NCI-H2029 treated with DMSO at 0.1 percent for 48 hours (cell line): ENCODE measurements at regions not wholly inside any gene's neighbourhood (a gene's known extent, or its start where the extent isn't known, plus 50 kb on each side); places are given as distances from the start of the nearest gene placed in this dataset.

Source experiments
- DNase-seq: peaks from one replicate; lab custom pipeline; 2025; lab: John Stamatoyannopoulos, UW

GRCh38 chr10:4775808-4776207, 50.2 kb upstream of the AKR1E2 start:
- DNase-seq, result no peak

GRCh38 chr10:4772202-4772570, 53.8 kb upstream of the AKR1E2 start:
- DNase-seq, result no peak

GRCh38 chr10:4771554-4772201, 54.3 kb upstream of the AKR1E2 start:
- DNase-seq, result no peak

GRCh38 chr10:4770801-4771553, 55.0 kb upstream of the AKR1E2 start:
- no peak for DNase-seq

GRCh38 chr10:4768416-4768815, 57.6 kb upstream of the AKR1E2 start:
- no peak for DNase-seq

- DNase-seq, result no peak
Observed at GRCh38 chr10:4767033-4767814, 58.8 kb upstream of the AKR1E2 start.

- no peak for DNase-seq
Observed at GRCh38 chr10:4766454-4766853, 59.6 kb upstream of the AKR1E2 start.

GRCh38 chr10:4765428-4765827, 60.6 kb upstream of the AKR1E2 start:
- DNase-seq, result no peak

GRCh38 chr10:4763960-4764428, 62.0 kb upstream of the AKR1E2 start:
- DNase-seq, result no peak

- no peak for DNase-seq
Observed at GRCh38 chr10:4763513-4763912, 62.5 kb upstream of the AKR1E2 start.

- DNase-seq, result no peak
Observed at GRCh38 chr10:4758256-4758655, 67.8 kb upstream of the AKR1E2 start.

- no peak for DNase-seq
Observed at GRCh38 chr10:4755286-4755989, 70.6 kb upstream of the AKR1E2 start.

- no peak for DNase-seq
Observed at GRCh38 chr10:4754143-4754542, 71.9 kb upstream of the AKR1E2 start.

GRCh38 chr10:4751211-4751610, 74.8 kb upstream of the AKR1E2 start:
- DNase-seq, result no peak

- DNase-seq, result no peak
Observed at GRCh38 chr10:4749271-4749574, 76.8 kb upstream of the AKR1E2 start.

- no peak for DNase-seq
Observed at GRCh38 chr10:4748491-4749270, 77.3 kb upstream of the AKR1E2 start.

GRCh38 chr10:4742217-4742616, 83.8 kb upstream of the AKR1E2 start:
- no peak for DNase-seq

GRCh38 chr10:4740471-4740870, 85.5 kb upstream of the AKR1E2 start:
- DNase-seq, result no peak

GRCh38 chr10:4736608-4737007, 89.4 kb upstream of the AKR1E2 start:
- no peak for DNase-seq

- DNase-seq, result no peak
Observed at GRCh38 chr10:4736183-4736582, 89.8 kb upstream of the AKR1E2 start.

- no peak for DNase-seq
Observed at GRCh38 chr10:4733843-4734224, 92.2 kb upstream of the AKR1E2 start.
